Smooth muscle cell (in vitro differentiated cells): ENCODE measurements at regions not wholly inside any gene's neighbourhood (a gene's known extent, or its start where the extent isn't known, plus 50 kb on each side); places are given as distances from the start of the nearest gene placed in this dataset.

Source experiments
- DNase-seq: peaks from one replicate; lab custom pipeline; 2025; ENCODE audit not compliant: unreplicated experiment; lab: John Stamatoyannopoulos, UW
- H2AFZ ChIP-seq: fragments of 200-600 bp; sonication (generic); 2 replicates; pipeline ENCODE4 v1.6.0; 2016; ENCODE audit warnings: antibody characterized with exemption, low read depth, mild to moderate bottlenecking
- H3F3A ChIP-seq: fragments of 200-600 bp; sonication (generic); 2 replicates; pipeline ENCODE4 v1.6.0; 2017; ENCODE audit warnings: antibody characterized with exemption, low read depth
- H3K27ac ChIP-seq: fragments of 200-600 bp; sonication (generic); 2 replicates; pipeline ENCODE4 v1.5.1; 2016; ENCODE audit warnings: low read depth, mild to moderate bottlenecking
- H3K27me3 ChIP-seq: fragments of 200-600 bp; sonication (generic); 2 replicates; pipeline ENCODE4 v1.6.1; 2016; ENCODE audit warnings: low read depth, mild to moderate bottlenecking
- H3K36me3 ChIP-seq: fragments of 200-600 bp; sonication (generic); 2 replicates; pipeline ENCODE4 v1.5.1; 2016; ENCODE audit warnings: low read depth
- H3K4me1 ChIP-seq: fragments of 200-600 bp; sonication (generic); 2 replicates; pipeline ENCODE4 v1.5.1; 2016; ENCODE audit warnings: low read depth
- H3K4me2 ChIP-seq: fragments of 200-600 bp; sonication (generic); 2 replicates; pipeline ENCODE4 v1.6.0; 2016; ENCODE audit warnings: mild to moderate bottlenecking
- H3K4me3 ChIP-seq: fragments of 200-600 bp; sonication (generic); 2 replicates; pipeline ENCODE4 v1.5.1; 2016; ENCODE audit warnings: mild to moderate bottlenecking
- H3K79me2 ChIP-seq: fragments of 200-600 bp; sonication (generic); 2 replicates; pipeline ENCODE4 v1.6.0; 2016; ENCODE audit warnings: low read depth, mild to moderate bottlenecking
- H3K9ac ChIP-seq: fragments of 200-600 bp; sonication (generic); 2 replicates; pipeline ENCODE4 v1.6.0; 2016; ENCODE audit warnings: low read depth
- H3K9me3 ChIP-seq: fragments of 200-600 bp; sonication (generic); replicated peaks from 2 replicates; pipeline ENCODE4 v1.5.1; 2016; ENCODE audit warnings: low read depth
- H4K20me1 ChIP-seq: fragments of 200-600 bp; sonication (generic); 2 replicates; pipeline ENCODE4 v1.6.0; 2016; ENCODE audit warnings: low read depth
- CTCF ChIP-seq: fragments of 200-600 bp; sonication (generic); IDR thresholded peaks from 2 replicates; pipeline ENCODE4 v1.5.1; 2017; ENCODE audit warnings: borderline replicate concordance, mild to moderate bottlenecking, antibody characterized with exemption; ENCODE audit not compliant: insufficient read depth, poor library complexity, severe bottlenecking
- WGBS: methylation state at CpG from one replicate; pipeline ENCODE4 v1.1.7; 2016; ENCODE audit warnings: low lambda C conversion rate; 5-methylcytosine and 5-hydroxymethylcytosine counted together

DNA sequence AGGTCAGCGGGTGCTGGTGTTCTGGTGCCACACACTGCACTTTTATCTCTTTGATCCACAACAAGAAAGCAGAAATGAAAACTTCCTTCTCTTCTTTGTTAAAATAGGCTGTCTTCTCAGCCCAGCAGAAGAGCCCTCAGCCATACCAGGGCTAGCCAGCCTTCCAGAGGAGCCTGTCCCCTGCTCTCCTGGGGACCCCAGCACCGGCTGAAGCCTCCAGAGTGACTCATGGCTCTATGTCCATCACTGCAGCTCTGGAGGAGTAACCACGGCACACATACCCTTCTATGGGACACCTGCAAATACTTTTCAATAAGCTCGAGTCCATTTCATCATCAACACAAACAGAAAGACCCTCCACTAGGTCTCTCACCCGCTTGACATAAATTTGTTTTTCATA, 135.6 kb upstream of the CST7 start:
- H3K27me3 ChIP-seq: no peaks in the 10 kb centered on the region
- no peak for TF ChIP-seq CTCF
- no peaks in the 10 kb centered on the region for H3K9me3 ChIP-seq
- no peaks in the 10 kb centered on the region for H3K4me1 ChIP-seq
- no peaks in the 10 kb centered on the region for H4K20me1 ChIP-seq
- no peak overlapping the region for H3K4me3 ChIP-seq
- 91% methylated on average over 5 of the region's 5 CpGs for WGBS
- no peak overlapping the region for H3K4me2 ChIP-seq
- no peaks in the 10 kb centered on the region for H3F3A ChIP-seq
- no peak overlapping the region for H3K9ac ChIP-seq
- no peak for DNase-seq
- H3K36me3 ChIP-seq: no peaks in the 10 kb centered on the region
- H3K27ac ChIP-seq: no peak overlapping the region
- H2AFZ ChIP-seq: no peak overlapping the region
- H3K79me2 ChIP-seq: no peaks in the 10 kb centered on the region

- Histone ChIP-seq H4K20me1 (no peaks in the 10 kb centered on the region), H3K4me2 (no peak overlapping the region), H3K9ac (no peak overlapping the region), H2AFZ (no peak overlapping the region), H3K4me3 (no peak overlapping the region), H3F3A (no peaks in the 10 kb centered on the region), H3K79me2 (no peaks in the 10 kb centered on the region), H3K9me3 (no peaks in the 10 kb centered on the region), H3K36me3 (no peaks in the 10 kb centered on the region), H3K27me3 (no peaks in the 10 kb centered on the region), H3K4me1 (no peaks in the 10 kb centered on the region), H3K27ac (no peak overlapping the region)
- TF ChIP-seq CTCF: no peak
- 92% methylated on average over 6 of the region's 6 CpGs for WGBS
- DNase-seq: no peak
Observed at GRCh38 chr20:24813936-24814335, 135.1 kb upstream of the CST7 start.

GRCh38 chr20:24814556-24815195, 134.4 kb upstream of the CST7 start:
- TF ChIP-seq CTCF: no peak
- no peaks in the 10 kb centered on the region for H3F3A ChIP-seq
- H2AFZ ChIP-seq: no peak overlapping the region
- no peaks in the 10 kb centered on the region for H3K36me3 ChIP-seq
- no peaks in the 10 kb centered on the region for H3K27me3 ChIP-seq
- no peaks in the 10 kb centered on the region for H3K4me1 ChIP-seq
- 91% methylated on average over 9 of the region's 9 CpGs for WGBS
- no peak overlapping the region for H3K4me2 ChIP-seq
- no peak overlapping the region for H3K9ac ChIP-seq
- no peaks in the 10 kb centered on the region for H3K9me3 ChIP-seq
- H3K27ac ChIP-seq: no peak overlapping the region
- H3K79me2 ChIP-seq: no peaks in the 10 kb centered on the region
- DNase-seq: no peak
- no peak overlapping the region for H3K4me3 ChIP-seq
- no peaks in the 10 kb centered on the region for H4K20me1 ChIP-seq

DNA sequence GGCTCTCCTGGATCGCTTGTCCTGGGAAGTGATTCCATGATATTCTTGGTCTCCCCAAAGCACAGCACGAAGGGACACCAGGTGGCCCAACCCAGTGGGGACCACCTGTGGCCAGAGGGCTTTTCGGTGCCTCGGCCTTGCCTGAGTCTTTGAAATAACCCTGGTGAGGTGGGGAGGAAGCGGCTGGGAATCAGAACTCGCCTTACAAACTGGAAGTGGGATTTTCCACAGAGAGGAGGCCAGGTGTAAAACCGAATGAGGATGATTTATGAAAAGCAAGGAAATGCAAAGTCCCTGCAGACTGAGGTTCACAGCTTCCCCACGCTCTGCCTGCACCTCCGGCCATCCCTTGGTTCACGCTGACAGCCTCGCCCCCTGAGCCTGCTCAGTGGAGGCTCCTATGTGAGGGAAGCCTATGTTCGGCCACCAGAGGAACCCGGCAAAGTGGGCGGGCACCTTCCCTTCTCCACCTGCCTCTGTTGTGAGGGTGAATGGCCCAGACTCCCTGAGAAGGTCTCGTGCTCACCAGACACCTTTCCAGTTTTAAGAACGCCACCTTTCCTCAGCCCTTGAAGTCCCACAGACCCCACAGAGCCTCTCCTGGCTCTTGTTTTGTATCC, 133.8 kb upstream of the CST7 start:
- no peak for DNase-seq

More for the DNA sequence above, 133.8 kb upstream of the CST7 start:
- Histone ChIP-seq H3F3A (no peaks in the 10 kb centered on the region), H3K27me3 (no peaks in the 10 kb centered on the region), H3K9me3 (no peaks in the 10 kb centered on the region), H3K4me3 (no peak overlapping the region), H3K36me3 (no peaks in the 10 kb centered on the region), H3K4me1 (no peaks in the 10 kb centered on the region), H3K79me2 (no peaks in the 10 kb centered on the region), H3K9ac (no peak overlapping the region), H2AFZ (no peak overlapping the region), H3K27ac (no peak overlapping the region), H4K20me1 (no peaks in the 10 kb centered on the region), H3K4me2 (no peak overlapping the region)
- 86% methylated on average over 16 of the region's 16 CpGs for WGBS
- TF ChIP-seq CTCF: no peak
